Gastroesophageal sphincter (tissue), 4 donors: ENCODE measurements at regions not wholly inside any gene's neighbourhood (a gene's known extent, or its start where the extent isn't known, plus 50 kb on each side); places are given as distances from the start of the nearest gene placed in this dataset.
"Not testable (repeated sequence)": the region's sequence is repeated elsewhere in the genome, so short reads cannot be mapped to it uniquely, and the experiment has no call there.

ENCODE experiments used
- ATAC-seq: fragments of 150-250 bp; one replicate; pipeline ENCODE4 v1.9.1; 2016; ENCODE audit warnings: mild to moderate bottlenecking, moderate library complexity
- H3K27ac ChIP-seq, 4 donors: fragments of 200-600 bp; sonication (generic) in 3 of 4; 1 replicate in 3 of 4; 2 replicates in 1 of 4; pipeline ENCODE4 v1.5.1; 2016 to 2019
- H3K27me3 ChIP-seq: fragments of 200-600 bp; sonication (generic); one replicate; pipeline ENCODE4 v1.5.1; 2019
- H3K36me3 ChIP-seq, 2 donors: fragments of 200-600 bp; sonication (generic); one replicate each; pipeline ENCODE4 v1.5.1; 2019; ENCODE audit warnings: control low read depth in 1 of 2
- H3K4me1 ChIP-seq, 3 donors: fragments of 200-600 bp; sonication (generic); 1 replicate in 2 of 3; 2 replicates in 1 of 3; pipeline ENCODE4 v1.5.1; 2016 to 2019; ENCODE audit warnings: control low read depth in 2 of 3
- H3K4me3 ChIP-seq, 2 donors: fragments of 200-600 bp; sonication (generic); one replicate each; pipeline ENCODE4 v1.5.1; 2019; ENCODE audit warnings: mild to moderate bottlenecking in 1 of 2, moderate library complexity in 1 of 2
- H3K9me3 ChIP-seq, 3 donors: fragments of 200-600 bp; sonication (generic); one replicate each; pipeline ENCODE4 v1.5.1; 2017 to 2019; ENCODE audit warnings: control low read depth in 2 of 3
- EP300 ChIP-seq: sonication (generic); formaldehyde crosslinking; IDR thresholded peaks from one replicate; pipeline ENCODE4 v1.6.1; 2017; ENCODE audit warnings: antibody characterized with exemption, mild to moderate bottlenecking
- POLR2A ChIP-seq, 2 donors: fragments of 450-650 bp; IDR thresholded peaks; one replicate each; pipeline ENCODE4 v1.6.1; 2017; ENCODE audit warnings: antibody characterized with exemption in 2 of 2, mild to moderate bottlenecking in 2 of 2, moderate library complexity in 1 of 2
- POLR2AphosphoS5 ChIP-seq: sonication (generic); formaldehyde crosslinking; IDR thresholded peaks from one replicate; pipeline ENCODE4 v1.6.1; 2017; ENCODE audit warnings: antibody characterized with exemption
- WGBS, 2 donors: methylation state at CpG; one replicate each; pipeline ENCODE4 v1.1.5; 2018; ENCODE audit warnings: low coverage in 1 of 2; 5-methylcytosine and 5-hydroxymethylcytosine counted together
- TF ChIP-seq, protein P1 (sequence below), 4 experiments: fragments of 200-600 bp in 2 of 4; fragments of 450-650 bp in 2 of 4; sonication (generic) in 1 of 4; IDR thresholded peaks; one replicate each; pipeline ENCODE4 v1.5.1; 2017 to 2019; ENCODE audit warnings: antibody characterized with exemption in 4 of 4, mild to moderate bottlenecking in 2 of 4, moderate library complexity in 2 of 4

DNA sequence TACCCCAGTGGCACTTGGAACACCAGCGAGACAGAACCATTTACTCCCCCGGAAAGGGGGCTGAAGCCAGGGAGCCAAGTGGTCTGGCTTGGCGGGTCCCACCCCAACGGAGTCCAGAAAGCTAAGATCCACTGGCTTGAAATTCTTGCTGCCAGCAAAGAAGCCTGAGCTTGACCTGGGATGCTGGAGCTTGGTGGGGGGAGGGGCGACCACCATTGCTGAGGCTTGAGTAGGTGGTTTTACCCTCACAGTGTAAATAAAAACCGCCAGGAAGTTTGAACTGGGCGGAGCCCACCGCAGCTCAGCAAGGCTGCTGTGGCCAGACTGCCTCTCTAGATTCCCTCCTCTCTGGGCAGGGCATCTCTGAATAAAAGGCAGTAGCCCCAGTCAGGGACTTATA, 62.8 kb downstream of the RPS24 start:
- not testable (repeated sequence) for H3K4me1 ChIP-seq, ATAC-seq, H3K27me3 ChIP-seq, H3K9me3 ChIP-seq, H3K36me3 ChIP-seq, H3K27ac ChIP-seq, H3K4me3 ChIP-seq
- no CpG with 5 or more reads among the region's 8 CpGs for WGBS, 2 donors

DNA sequence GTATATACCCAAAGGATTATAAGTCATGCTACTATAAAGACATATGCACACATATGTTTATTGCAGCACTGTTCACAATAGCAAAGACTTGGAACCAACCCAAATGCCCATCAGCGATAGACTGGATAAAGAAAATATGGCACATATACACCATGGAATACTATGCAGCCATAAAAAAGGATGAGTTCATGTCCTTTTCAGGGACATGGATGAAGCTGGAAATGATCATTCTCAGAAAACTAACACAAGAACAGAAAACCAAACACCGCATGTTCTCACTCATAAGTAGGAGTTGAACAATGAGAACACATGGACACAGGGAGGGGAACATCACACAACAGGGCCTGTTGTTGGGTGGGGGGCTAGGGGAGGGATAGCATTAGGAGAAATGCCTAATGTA, 68.9 kb downstream of the RPS24 start:
- H3K4me1 ChIP-seq, H3K4me3 ChIP-seq, H3K36me3 ChIP-seq, ATAC-seq, H3K27ac ChIP-seq, H3K27me3 ChIP-seq: not testable (repeated sequence)
- H3K9me3 ChIP-seq = peaks cover 0 to 36% (median 0%) of the 10 kb centered on the region in 3 donors
- 96 to 100% methylated on average over 1 to 2 of the region's 2 CpGs for WGBS, 2 donors

DNA sequence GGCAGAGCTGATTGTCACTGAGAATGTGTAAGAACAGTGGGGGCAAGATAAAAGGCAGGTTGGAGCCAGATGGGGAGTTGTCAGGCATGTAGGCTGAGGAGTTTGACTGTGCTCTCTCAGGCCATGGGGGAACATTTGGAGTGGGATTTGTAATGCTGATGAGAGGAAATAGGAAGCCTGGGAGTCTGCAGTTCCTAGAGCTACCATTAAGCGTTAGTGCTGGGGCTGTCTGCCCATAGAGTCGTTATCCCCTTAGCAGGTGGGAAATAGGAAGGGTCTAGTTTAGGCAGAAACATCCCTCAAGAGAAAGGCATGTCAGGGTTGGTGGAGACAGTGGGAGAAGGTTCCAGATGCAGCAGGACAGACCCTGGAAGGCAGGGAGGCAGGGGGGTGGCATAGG, 75.5 kb downstream of the RPS24 start:
- no peaks in the 10 kb centered on the region for H3K4me1 ChIP-seq
- WGBS, 2 donors = 29 to 53% methylated on average over 2 of the region's 2 CpGs
- H3K4me3 ChIP-seq = no peak overlapping the region
- H3K27me3 ChIP-seq = no peaks in the 10 kb centered on the region
- TF ChIP-seq POLR2AphosphoS5 (no peak), EP300 (no peak), POLR2A (IDR thresholded peaks at IDR 0.05) (no peak)
- TF ChIP-seq, protein P1, sequence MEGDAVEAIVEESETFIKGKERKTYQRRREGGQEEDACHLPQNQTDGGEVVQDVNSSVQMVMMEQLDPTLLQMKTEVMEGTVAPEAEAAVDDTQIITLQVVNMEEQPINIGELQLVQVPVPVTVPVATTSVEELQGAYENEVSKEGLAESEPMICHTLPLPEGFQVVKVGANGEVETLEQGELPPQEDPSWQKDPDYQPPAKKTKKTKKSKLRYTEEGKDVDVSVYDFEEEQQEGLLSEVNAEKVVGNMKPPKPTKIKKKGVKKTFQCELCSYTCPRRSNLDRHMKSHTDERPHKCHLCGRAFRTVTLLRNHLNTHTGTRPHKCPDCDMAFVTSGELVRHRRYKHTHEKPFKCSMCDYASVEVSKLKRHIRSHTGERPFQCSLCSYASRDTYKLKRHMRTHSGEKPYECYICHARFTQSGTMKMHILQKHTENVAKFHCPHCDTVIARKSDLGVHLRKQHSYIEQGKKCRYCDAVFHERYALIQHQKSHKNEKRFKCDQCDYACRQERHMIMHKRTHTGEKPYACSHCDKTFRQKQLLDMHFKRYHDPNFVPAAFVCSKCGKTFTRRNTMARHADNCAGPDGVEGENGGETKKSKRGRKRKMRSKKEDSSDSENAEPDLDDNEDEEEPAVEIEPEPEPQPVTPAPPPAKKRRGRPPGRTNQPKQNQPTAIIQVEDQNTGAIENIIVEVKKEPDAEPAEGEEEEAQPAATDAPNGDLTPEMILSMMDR (IDR thresholded peaks at IDR 0.05) = no peak
- no peaks in the 10 kb centered on the region for H3K36me3 ChIP-seq
- H3K27ac ChIP-seq = no peak overlapping the region
- H3K9me3 ChIP-seq = peaks cover 0 to 13% (median 0%) of the 10 kb centered on the region in 3 donors
- no peak for ATAC-seq

DNA sequence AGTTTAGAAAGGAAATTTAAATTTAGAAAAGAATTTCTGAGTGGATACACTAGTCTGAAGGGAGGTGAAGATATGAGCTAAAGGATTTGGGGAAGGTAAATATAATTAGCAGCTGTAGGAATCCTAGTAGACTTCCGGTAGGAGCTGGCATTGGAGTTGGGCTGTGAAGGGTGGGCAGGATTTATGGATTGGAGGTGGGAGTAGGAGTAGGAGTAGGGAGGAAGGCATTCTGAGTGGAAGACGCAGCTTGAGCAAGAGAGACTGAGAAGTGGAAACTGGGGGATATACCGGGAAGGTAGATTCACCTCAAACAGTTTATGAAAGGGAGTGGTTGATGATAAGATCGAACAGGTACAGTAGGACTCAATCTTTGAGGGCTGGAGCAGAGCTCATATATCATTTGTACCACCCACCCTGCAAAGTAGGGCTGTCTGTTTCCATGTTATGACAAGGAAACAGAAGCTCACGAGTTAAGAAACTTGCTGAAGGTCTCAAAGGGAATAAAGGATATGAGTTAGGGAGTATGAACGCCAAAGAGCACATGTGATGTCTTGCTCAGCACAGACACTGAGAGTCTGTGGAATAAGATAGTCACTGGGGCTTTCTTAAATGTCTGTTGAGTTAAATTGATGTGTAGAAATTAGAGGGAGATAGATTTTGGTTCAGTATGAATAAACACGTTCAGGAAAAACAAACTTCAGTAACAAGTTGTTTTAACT, 81.6 kb downstream of the RPS24 start:
- Histone ChIP-seq H3K27ac (no peak overlapping the region), H3K27me3 (no peaks in the 10 kb centered on the region), H3K9me3 (no peaks in the 10 kb centered on the region), H3K4me1 (no peaks in the 10 kb centered on the region), H3K4me3 (no peak overlapping the region), H3K36me3 (no peaks in the 10 kb centered on the region)
- WGBS, 2 donors = 58 to 68% methylated on average over 5 to 7 of the region's 7 CpGs
- no peak for TF ChIP-seq POLR2A (IDR thresholded peaks at IDR 0.05)
- TF ChIP-seq EP300 = no peak
- TF ChIP-seq POLR2AphosphoS5 = no peak
- TF ChIP-seq, protein P1 (IDR thresholded peaks at IDR 0.05) = no peak
- ATAC-seq = no peak

DNA sequence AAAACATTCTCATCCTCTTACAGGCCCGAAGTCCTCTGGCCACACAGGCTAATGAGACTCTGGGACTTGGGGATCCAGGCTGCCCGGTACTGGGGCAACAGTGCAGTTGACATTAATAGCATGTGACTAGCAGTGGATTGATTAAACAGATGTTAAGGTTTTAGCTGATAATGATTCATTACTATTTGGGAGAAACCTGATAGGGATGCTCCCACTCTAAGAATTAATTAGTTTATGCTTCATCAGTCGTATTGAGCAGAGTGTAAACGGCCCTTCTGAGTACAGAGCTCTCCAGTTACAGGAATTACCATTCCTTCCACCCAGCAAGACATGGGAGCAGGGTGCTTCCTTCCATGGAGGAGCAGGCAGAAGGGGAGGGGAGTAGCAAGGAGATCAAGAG, 82.7 kb downstream of the RPS24 start:
- H3K4me3 ChIP-seq = no peak overlapping the region
- 82% methylated on average over 4 of the region's 4 CpGs; no CpG with 5 or more reads in 1 of the 2 donors for WGBS, 2 donors
- H3K36me3 ChIP-seq = no peaks in the 10 kb centered on the region
- TF ChIP-seq, protein P1 (IDR thresholded peaks at IDR 0.05) = no peak
- TF ChIP-seq EP300 = no peak
- TF ChIP-seq POLR2AphosphoS5 = no peak
- TF ChIP-seq POLR2A (IDR thresholded peaks at IDR 0.05) = no peak
- H3K9me3 ChIP-seq = peaks cover 0 to 4% (median 0%) of the 10 kb centered on the region in 3 donors
- H3K4me1 ChIP-seq = no peaks in the 10 kb centered on the region
- no peak for ATAC-seq
- no peaks in the 10 kb centered on the region for H3K27me3 ChIP-seq
- H3K27ac ChIP-seq = no peak overlapping the region

DNA sequence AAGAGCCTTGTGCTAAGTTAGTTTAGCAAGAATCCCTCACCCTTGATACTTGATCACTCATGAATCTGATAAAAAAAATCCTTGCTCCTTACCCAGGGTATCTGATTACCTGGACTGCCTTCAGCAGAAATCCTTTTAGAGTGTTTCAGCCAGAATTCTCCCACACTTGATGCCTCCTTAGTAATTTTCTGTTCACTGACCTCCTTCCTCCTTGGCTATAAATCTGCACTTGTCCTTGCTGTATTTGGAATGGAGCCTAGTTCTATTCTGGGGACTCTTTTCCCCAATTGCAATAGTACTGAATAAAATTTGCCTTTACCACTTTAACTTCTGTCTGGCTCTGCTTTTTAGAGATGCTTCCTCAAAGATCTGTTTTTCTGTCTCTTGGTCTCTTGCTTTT, 84.9 kb downstream of the RPS24 start:
- TF ChIP-seq POLR2A (IDR thresholded peaks at IDR 0.05) = no peak
- TF ChIP-seq, protein P1 (IDR thresholded peaks at IDR 0.05) = no peak
- H3K27me3 ChIP-seq = no peaks in the 10 kb centered on the region
- no peak overlapping the region for H3K27ac ChIP-seq
- H3K4me3 ChIP-seq = no peak overlapping the region
- no peaks in the 10 kb centered on the region for H3K4me1 ChIP-seq
- no peak for ATAC-seq
- H3K9me3 ChIP-seq = peaks cover 0 to 27% (median 0%) of the 10 kb centered on the region in 3 donors
- H3K36me3 ChIP-seq = no peaks in the 10 kb centered on the region
